ENCODE measurements at regions not wholly inside any gene's neighbourhood (a gene's known extent, or its start where the extent isn't known, plus 50 kb on each side); places are given as distances from the start of the nearest gene placed in this dataset.

- no peak for DNase-seq
These were observed 65.9 kb upstream of the C14orf180 start for GRCh38 chr14:104513641-104514046.

DNA sequence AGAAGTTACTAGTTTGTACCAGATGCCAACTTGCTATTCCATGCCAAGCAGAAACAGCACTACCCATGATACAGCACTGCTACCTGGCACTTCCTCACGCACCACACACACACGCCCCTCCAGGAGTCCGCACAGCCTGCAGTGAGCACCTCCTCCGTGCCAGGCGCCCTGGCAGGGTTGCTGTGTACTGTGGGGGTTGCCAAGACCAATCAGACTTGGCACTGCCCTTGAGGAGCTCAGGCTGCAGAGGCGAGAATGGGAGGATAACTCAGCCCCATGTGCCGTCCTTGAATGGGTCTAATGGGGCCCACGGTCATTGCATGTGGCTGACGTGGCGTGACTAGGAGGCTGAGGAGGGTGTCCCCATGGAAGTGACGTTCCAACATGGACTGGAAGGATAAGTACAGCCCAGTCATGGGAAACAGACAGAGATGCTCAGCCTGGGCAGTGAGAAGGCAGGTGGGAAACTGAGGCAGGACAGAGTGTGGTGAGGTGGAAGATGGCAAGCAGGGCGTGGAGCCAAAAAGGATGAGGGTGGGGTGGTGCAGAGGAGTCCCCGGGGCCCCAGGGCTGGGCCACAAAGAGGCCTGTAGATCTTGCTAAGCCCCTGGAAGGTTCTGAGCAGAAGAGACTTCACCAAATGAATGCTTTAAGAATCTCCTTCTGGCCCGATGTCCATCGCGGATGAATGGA is 65.3 kb upstream of the C14orf180 start:
- no peak for DNase-seq

DNA sequence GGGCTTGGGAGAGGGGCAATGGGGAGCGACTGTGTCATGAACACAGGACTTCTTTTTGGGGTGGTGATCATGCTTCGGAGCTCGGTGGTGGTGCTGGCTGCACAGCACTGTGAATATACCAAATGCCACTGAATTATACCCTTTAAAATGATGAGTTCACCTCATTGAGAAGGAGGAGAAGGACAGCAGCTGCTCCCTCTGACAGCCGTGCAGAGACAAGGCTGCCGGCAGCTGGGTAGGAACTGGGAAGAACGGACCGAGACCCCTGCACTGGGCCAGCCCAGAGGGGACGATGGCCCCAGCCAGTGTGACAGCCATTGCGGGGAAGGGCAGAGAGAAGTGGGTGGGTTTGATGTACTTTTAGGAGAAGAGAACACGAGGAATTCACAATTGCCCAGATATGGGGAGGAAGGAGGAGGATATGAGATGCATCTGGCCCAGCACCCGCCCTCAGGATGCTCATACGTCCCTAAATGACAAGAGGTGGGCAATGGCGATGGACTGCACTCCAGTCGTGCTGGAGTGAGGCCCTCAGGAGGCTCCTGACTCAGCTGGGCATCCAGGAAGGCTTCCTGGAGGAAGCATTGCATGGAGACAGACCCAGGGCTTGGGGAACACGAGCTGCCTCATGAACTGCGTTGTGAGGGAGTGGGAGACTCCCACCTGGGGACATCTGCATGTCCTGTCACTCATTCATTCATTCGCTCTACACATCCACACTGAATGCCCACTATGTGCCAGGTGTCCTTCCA is 64.3 kb upstream of the C14orf180 start:
- no peak for DNase-seq

DNA sequence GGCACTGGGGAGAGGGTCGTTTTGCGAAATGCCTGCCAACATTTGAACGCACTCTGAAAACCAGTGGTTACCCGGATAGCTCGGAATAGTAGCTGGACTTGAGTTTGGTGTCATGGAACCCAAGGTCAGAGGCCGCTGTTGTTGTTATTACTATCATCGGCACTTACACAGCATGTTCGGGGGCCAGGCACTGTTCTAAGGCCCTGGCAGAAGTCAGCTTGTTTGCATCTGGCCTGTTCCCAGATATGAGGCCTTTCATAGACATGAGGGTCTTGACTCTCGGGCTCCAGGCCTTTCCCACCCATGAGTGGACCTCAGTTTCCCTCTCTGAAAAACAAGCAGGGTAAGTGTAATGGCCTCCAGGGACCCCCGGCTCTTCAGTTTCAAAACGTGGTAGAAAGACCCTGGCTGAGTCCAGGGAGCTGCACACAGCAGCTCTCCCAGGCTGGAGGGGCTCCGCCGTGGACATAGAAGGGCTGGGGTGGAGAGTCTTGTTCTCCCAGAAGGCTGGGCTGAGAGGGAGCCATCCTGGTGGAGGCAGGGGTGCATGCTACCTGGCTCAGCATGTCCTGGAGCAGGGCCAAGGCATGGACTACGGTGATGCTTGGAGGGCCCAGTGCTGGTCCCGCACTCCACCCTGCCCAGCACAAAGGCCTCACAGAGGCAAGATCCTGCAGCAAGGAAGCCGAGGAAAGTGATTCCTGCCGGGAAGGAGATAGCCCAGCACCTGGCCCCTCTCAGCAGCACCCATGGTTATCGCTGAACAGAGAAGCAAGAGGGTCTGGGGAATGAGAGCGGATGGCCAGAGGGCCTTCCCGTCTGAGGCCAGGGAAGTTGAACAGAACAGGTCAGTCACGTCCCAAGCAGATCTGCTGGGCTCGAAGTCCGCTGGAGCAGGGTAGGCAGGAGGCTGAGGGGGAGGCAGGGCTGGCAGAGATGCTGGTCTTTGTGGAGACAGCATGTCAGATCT is 63.5 kb upstream of the C14orf180 start:
- DNase-seq: no peak

- no peak for DNase-seq
These were observed 62.7 kb upstream of the C14orf180 start for GRCh38 chr14:104516906-104517305.

- no peak for DNase-seq
These were observed 62.1 kb upstream of the C14orf180 start for GRCh38 chr14:104517426-104517825.

- DNase-seq: no peak
These were observed 61.7 kb upstream of the C14orf180 start for GRCh38 chr14:104517867-104518266.

GRCh38 chr14:104518659-104519350 is 60.8 kb upstream of the C14orf180 start:
- no peak for DNase-seq

GRCh38 chr14:104519721-104520120 is 59.8 kb upstream of the C14orf180 start:
- no peak for DNase-seq

DNA sequence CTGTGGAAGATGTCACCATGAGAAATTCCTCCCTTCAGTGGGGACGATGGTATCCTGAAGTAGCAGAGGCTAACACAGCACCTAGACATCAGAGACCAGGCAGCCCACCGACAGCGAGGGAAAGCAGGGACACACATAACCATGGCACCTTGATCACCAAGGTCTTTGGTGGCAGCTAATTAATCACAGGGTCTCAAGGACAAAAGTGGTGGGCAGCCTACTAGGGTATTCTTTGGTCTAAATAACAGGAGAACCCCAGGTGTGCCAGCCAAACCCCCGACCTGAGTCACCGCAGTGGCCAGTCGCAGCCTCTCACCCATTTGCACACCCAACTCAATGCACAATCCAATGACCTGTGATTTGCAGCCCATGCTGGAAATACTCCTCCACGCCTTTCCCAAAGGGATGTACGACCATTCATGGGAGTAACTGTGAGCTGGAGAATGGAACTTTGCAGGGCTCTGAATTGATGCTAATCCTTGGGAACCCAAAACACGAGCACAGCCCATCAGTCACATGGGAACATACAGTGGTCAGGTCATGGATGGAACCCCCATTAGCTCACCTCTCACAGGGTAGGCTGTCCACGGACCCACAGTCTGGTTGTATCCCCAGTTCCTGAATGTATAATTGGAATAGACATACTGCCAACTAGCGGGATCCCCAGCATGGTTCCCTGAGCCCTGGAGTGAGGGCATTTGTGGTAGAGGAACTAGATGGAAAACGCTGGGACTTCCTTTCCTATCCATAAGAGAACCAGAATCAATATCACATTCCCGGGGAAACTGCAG is 58.7 kb upstream of the C14orf180 start:
- DNase-seq: no peak

GRCh38 chr14:104521816-104522745 is 57.5 kb upstream of the C14orf180 start:
- DNase-seq: no peak

DNA sequence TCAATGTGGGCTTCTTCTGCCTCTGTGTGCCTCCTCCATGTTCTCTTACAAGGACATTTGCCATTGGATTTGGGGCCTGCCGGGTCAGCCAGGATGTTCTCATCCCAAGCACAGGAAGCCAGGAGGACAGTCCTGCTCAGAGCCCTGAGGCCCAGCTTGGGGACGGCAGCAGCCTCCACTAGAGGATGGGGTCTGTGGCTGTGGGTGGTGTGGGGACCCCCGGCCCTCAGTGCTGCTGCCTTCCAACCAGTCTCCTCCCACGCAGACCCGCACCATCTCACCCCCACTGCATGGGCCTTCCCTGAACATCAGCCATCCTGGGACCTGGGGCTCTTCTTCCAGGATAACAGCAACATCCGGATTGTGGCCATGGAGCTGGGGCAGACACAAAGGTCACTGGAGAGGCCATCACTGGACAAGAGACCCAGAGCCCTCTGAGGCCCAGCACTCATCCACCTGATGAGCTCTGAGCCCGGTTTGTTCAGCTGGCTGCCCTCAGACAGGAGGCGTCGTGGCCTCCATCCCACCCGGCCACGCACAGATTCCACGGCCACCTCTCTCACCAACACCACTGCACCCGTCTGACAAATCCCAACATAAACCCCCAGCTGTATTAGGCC is 56.5 kb upstream of the C14orf180 start:
- no peak for DNase-seq

DNA sequence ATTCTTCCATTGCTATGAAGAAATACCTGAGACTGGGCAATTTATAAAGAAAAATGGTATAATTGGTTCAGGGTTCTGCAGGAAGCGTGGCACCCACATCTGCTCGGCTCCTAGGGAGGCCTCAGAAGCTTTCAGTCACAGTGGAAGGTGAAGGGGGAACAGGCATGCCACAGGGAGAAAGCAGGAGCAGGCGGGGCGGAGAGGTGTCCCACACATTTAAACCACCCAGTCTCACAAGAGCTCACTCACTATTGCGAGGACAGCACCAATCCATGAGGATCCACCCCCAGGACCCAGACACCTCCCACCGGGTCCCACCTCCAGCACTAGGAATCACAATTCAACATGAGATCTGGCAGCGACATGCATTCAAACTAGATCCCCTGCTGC is 56.0 kb upstream of the C14orf180 start:
- DNase-seq: no peak

GRCh38 chr14:104524726-104525125 is 54.8 kb upstream of the C14orf180 start:
- DNase-seq: no peak

DNA sequence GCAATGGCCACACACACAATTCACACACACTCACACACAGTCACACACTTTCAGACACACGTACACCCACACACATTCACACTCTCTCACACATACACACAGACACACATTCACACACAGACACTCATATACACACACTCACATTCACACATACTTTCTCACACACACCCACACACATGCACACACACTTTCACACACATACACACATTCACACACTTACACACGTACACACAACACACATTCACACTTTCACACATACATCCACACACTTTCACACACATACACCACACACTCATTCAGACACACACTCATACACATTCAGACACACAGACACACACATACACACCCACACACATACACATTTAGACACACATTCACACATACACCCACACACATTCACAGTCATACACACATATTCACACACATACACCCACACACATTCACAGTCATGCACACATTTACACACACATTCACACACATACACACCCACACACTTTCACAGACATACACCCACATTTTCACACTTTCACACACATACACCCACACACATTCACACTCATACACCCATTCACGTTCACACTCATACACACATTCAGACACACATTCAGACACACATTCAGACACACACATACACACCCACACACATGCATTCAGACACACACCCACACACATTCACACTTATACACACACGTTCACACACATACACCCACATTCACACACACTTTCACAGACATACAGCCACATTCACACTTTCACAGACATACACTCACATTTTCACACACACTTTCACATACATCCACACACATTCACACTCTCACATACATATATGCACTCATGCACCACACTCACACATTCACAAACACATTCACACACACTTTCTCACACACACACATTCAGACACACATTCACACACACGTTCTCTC is 52.6 kb upstream of the C14orf180 start:
- DNase-seq: no peak

DNA sequence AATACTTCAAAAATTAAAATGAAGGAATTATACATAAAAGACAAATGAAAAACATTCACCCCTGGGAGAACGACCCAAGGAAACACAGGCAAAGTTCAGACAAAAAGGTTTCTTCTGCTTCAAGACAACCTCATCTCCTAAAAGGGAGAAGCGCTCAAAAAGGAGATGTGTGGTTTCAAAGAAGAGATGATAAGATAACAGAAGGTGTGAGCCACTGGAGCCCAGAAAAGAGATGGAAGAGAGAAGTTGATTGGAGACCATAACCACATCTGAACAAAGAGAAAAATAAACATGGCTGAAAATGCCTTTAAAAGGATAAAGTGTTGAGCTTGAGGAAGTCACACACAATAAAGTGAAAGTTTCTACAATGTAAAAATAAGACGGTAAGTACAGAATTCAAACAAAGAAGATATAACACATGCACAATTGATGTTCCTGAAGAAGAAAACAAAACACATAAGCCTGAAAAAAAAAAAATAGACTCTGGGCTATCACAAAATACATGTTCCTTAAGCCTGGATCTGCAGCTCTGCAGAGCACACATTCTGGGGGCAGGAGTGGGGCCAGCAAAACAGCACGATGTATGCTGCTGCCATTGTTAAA is 51.6 kb upstream of the C14orf180 start:
- no peak for DNase-seq

GRCh38 chr14:104528496-104528895 is 51.1 kb upstream of the C14orf180 start:
- DNase-seq: no peak
